ENCODE measurements at regions not wholly inside any gene's neighbourhood (a gene's known extent, or its start where the extent isn't known, plus 50 kb on each side); places are given as distances from the start of the nearest gene placed in this dataset.

GRCh38 chr20:18991012-18991411 lies 177.4 kb downstream of the SCP2D1 start:
- in situ Hi-C loops (cut with MboI), result no loop called here
- intact Hi-C loops (cut with micrococcal nuclease), result no loop called here

DNA sequence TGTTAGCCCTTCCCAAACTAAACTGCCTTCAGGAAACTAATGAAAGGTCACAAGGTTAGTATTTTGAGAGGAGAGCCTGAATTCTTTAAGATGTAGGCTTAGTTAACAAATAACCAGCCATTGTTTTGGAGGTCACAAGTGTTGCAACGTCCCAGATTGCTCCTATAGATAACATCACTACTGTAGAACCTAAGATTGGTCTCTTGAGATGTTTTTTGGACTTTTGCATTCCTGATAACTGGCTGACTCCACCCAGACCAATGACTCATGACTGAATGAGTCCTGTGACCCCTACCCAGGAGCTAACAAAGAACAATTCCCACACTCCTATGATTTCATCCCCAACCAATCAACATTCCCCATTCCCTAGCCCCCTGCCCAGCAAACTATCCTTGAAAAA lies 178.8 kb downstream of the SCP2D1 start:
- no peaks in the 10 kb centered on the region for H3K79me2 ChIP-seq (ENCODE audit: control insufficient read depth, insufficient read depth, low read length)
- H3K4me3 ChIP-seq, result no peak overlapping the region
- no peak overlapping the region for H3K4me2 ChIP-seq (ENCODE audit: insufficient read depth, low read length)
- H3K27ac ChIP-seq (ENCODE audit: extremely low read depth, low read depth, low read length), result no peak overlapping the region
- intact Hi-C loops (cut with micrococcal nuclease), result no loop called here
- H3K9ac ChIP-seq (ENCODE audit: insufficient read depth in 1 of 2, low read depth in 2 of 2, low read length in 2 of 2), result no peak overlapping the region
- no peak for ATAC-seq
- no peaks in the 10 kb centered on the region for H3K36me3 ChIP-seq (ENCODE audit: control insufficient read depth, insufficient read depth, low read length)
- no peak for FAIRE-seq
- H2AFZ ChIP-seq (ENCODE audit: low read depth, low read length), result no peak overlapping the region
- no TSS peak for BruUV-seq (replicated peaks)
- H3K9me3 ChIP-seq (replicated peaks; ENCODE audit: control insufficient read depth, insufficient read depth, low read depth, low read length), result no peaks in the 10 kb centered on the region
- no peaks in the 10 kb centered on the region for H3K9me1 ChIP-seq (ENCODE audit: control insufficient read depth, insufficient read depth, low read length)
- ChIA-PET POLR2A (interaction anchor here (0.6 kb wide), 1 partner anchor 453 kb away, joined by 4 read pairs; no protein-coding TSS in a partner anchor), CTCF (ENCODE audit: low intra/inter-chr PET ratio) (no interaction called here)
- no peaks in the 10 kb centered on the region for H4K20me1 ChIP-seq (replicated peaks; ENCODE audit: control insufficient read depth, insufficient read depth, low read length)
- 0% methylated on average over 1 of the region's 1 CpG for WGBS (ENCODE audit: insufficient coverage, low coverage, missing lambda C conversion rate)
- no peaks in the 10 kb centered on the region; a peak in 1 of 5 replicates for H3K27me3 ChIP-seq (ENCODE audit: control insufficient read depth in 2 of 2, insufficient read depth in 2 of 2, low read length in 2 of 2)
- no peaks in the 10 kb centered on the region for H3K4me1 ChIP-seq (replicated peaks in 1 of 2; ENCODE audit: control insufficient read depth in 2 of 2, insufficient read depth in 2 of 2, low read length in 2 of 2)
- in situ Hi-C loops (cut with MboI), result no loop called here
- no peak for DNase-seq (ENCODE audit: extremely low read depth in 1 of 4, low spot score in 3 of 4)
- TF ChIP-seq FIP1L1 (IDR thresholded peaks at IDR 0.05; ENCODE audit: low read depth, low read length, poor library complexity, severe bottlenecking) (no peak), KDM2B (CRISPR knock-in tag; IDR thresholded peaks at IDR 0.05) (no peak), MBD1 (CRISPR knock-in tag; IDR thresholded peaks at IDR 0.05) (no peak), ZNF146 (CRISPR knock-in tag; IDR thresholded peaks at IDR 0.05; ENCODE audit: unreplicated experiment) (no peak), ERF (CRISPR knock-in tag; IDR thresholded peaks at IDR 0.05) (no peak), ZFP30 (CRISPR knock-in tag; IDR thresholded peaks at IDR 0.05; ENCODE audit: borderline replicate concordance) (no peak)
- TF ChIP-seq, protein P1, sequence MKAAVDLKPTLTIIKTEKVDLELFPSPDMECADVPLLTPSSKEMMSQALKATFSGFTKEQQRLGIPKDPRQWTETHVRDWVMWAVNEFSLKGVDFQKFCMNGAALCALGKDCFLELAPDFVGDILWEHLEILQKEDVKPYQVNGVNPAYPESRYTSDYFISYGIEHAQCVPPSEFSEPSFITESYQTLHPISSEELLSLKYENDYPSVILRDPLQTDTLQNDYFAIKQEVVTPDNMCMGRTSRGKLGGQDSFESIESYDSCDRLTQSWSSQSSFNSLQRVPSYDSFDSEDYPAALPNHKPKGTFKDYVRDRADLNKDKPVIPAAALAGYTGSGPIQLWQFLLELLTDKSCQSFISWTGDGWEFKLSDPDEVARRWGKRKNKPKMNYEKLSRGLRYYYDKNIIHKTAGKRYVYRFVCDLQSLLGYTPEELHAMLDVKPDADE (conservative IDR thresholded peaks at IDR 0.05; ENCODE audit: control insufficient read depth, low read depth, low read length), result no peak

More at GRCh38 chr20:18991012-18991411, 177.4 kb downstream of the SCP2D1 start:
- Histone ChIP-seq H3K79me2 (ENCODE audit: control insufficient read depth, insufficient read depth, low read length) (no peaks in the 10 kb centered on the region), H3K9me1 (ENCODE audit: control insufficient read depth, insufficient read depth, low read length) (no peaks in the 10 kb centered on the region), H3K4me2 (ENCODE audit: insufficient read depth, low read length) (no peak overlapping the region), H4K20me1 (replicated peaks; ENCODE audit: control insufficient read depth, insufficient read depth, low read length) (no peaks in the 10 kb centered on the region), H3K9ac (ENCODE audit: insufficient read depth in 1 of 2, low read depth in 2 of 2, low read length in 2 of 2) (no peak overlapping the region), H3K27ac (ENCODE audit: extremely low read depth, low read depth, low read length) (no peak overlapping the region), H3K9me3 (replicated peaks; ENCODE audit: control insufficient read depth, insufficient read depth, low read depth, low read length) (no peaks in the 10 kb centered on the region), H3K4me3 (no peak overlapping the region), H3K36me3 (ENCODE audit: control insufficient read depth, insufficient read depth, low read length) (no peaks in the 10 kb centered on the region), H3K4me1 (replicated peaks in 1 of 2; ENCODE audit: control insufficient read depth in 2 of 2, insufficient read depth in 2 of 2, low read length in 2 of 2) (no peaks in the 10 kb centered on the region), H2AFZ (ENCODE audit: low read depth, low read length) (no peak overlapping the region), H3K27me3 (ENCODE audit: control insufficient read depth in 2 of 2, insufficient read depth in 2 of 2, low read length in 2 of 2) (no peaks in the 10 kb centered on the region; a peak in 1 of 5 replicates)
- WGBS (ENCODE audit: insufficient coverage, low coverage, missing lambda C conversion rate), result 0% methylated on average over 2 of the region's 2 CpGs
- TF ChIP-seq ZBTB17 (CRISPR knock-in tag; IDR thresholded peaks at IDR 0.05) (no peak), PML (IDR thresholded peaks at IDR 0.05; ENCODE audit: low read length) (no peak), ZNF133 (CRISPR knock-in tag; IDR thresholded peaks at IDR 0.05) (no peak), MAFG (tag; conservative IDR thresholded peaks at IDR 0.05) (no peak)
- TF ChIP-seq, protein P2, sequence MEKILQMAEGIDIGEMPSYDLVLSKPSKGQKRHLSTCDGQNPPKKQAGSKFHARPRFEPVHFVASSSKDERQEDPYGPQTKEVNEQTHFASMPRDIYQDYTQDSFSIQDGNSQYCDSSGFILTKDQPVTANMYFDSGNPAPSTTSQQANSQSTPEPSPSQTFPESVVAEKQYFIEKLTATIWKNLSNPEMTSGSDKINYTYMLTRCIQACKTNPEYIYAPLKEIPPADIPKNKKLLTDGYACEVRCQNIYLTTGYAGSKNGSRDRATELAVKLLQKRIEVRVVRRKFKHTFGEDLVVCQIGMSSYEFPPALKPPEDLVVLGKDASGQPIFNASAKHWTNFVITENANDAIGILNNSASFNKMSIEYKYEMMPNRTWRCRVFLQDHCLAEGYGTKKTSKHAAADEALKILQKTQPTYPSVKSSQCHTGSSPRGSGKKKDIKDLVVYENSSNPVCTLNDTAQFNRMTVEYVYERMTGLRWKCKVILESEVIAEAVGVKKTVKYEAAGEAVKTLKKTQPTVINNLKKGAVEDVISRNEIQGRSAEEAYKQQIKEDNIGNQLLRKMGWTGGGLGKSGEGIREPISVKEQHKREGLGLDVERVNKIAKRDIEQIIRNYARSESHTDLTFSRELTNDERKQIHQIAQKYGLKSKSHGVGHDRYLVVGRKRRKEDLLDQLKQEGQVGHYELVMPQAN (IDR thresholded peaks at IDR 0.05; ENCODE audit: borderline replicate concordance), result no peak
- ATAC-seq, result no peak
- no peak for FAIRE-seq
- BruUV-seq (replicated peaks), result no TSS peak
- ChIA-PET CTCF (ENCODE audit: low intra/inter-chr PET ratio) (no interaction called here), POLR2A (no interaction called here)
- no peak for DNase-seq (ENCODE audit: extremely low read depth in 1 of 4, low spot score in 3 of 4)
